SU-DHL-6 (cell line): ENCODE measurements at regions not wholly inside any gene's neighbourhood (a gene's known extent, or its start where the extent isn't known, plus 50 kb on each side); places are given as distances from the start of the nearest gene placed in this dataset.

Experiments used
- CTCF ChIP-seq: fragments of 200-600 bp; sonication (generic); IDR thresholded peaks from one replicate; pipeline ENCODE4 v1.5.1; 2017; ENCODE audit warnings: antibody characterized with exemption, mild to moderate bottlenecking, low read length, moderate library complexity; ENCODE audit not compliant: insufficient read depth, poor library complexity, severe bottlenecking
- EZH2phosphoT487 ChIP-seq: fragments of 200-600 bp; sonication (generic), shearing (Covaris generic); conservative IDR thresholded peaks from 2 replicates; pipeline ENCODE4 v1.6.1; 2018; ENCODE audit warnings: mild to moderate bottlenecking, antibody characterized with exemption, low read length, moderate library complexity, mixed read lengths

- TF ChIP-seq CTCF (no peak), EZH2phosphoT487 (no peak)
These were observed 520.0 kb downstream of the SLC4A3 start for GRCh38 chr2:220147161-220148038.
